CD4-positive, alpha-beta T cell (primary cell): ENCODE measurements at regions not wholly inside any gene's neighbourhood (a gene's known extent, or its start where the extent isn't known, plus 50 kb on each side); places are given as distances from the start of the nearest gene placed in this dataset.

Source experiments
- ATAC-seq: fragments of 200-7000 bp; cut with Tn5 transposase; one replicate; pipeline ENCODE4 v1.10.0; 2022; ENCODE audit warnings: mild to moderate bottlenecking; ENCODE audit not compliant: poor library complexity
- CTCF ChIA-PET: fragments of 350-600 bp; sonication (Branson Sonifier 250); formaldehyde crosslinking; loops from one replicate; lab custom pipeline; 2021; ENCODE audit warnings: antibody characterized with exemption, inconsistent platforms; lab: Charles Lee
- POLR2A ChIA-PET: fragments of 350-600 bp; sonication (Branson Sonifier 250); formaldehyde crosslinking; loops from one replicate; lab custom pipeline; 2021; ENCODE audit warnings: antibody characterized with exemption, inconsistent platforms; lab: Charles Lee
- DNase-seq, 14 experiments: peaks; one replicate each; pipeline ENCODE4 v3.0.0-alpha.2; 2013 to 2020; ENCODE audit warnings: mixed read lengths in 2 of 14
- H3K27ac ChIP-seq, 2 donors: one replicate each; pipeline versions ENCODE4 v1.5.1 to v1.7.0; 2013; ENCODE audit warnings: low read length in 2 of 2, low read depth in 1 of 2, mild to moderate bottlenecking in 1 of 2
- H3K27me3 ChIP-seq, 2 experiments: 1 replicate in 1 of 2; 2 replicates in 1 of 2; pipeline versions ENCODE4 v1.6.1 to v1.7.0; 2013; ENCODE audit warnings: low read length in 2 of 2, control low read depth in 1 of 2, mild to moderate bottlenecking in 1 of 2, moderate library complexity in 1 of 2; ENCODE audit not compliant: insufficient read depth in 2 of 2, control insufficient read depth in 1 of 2
- H3K36me3 ChIP-seq: one replicate; pipeline ENCODE4 v1.6.1; 2013; ENCODE audit warnings: low read length, control low read depth; ENCODE audit not compliant: insufficient read depth
- H3K4me1 ChIP-seq: one replicate; pipeline ENCODE4 v1.6.1; 2013; ENCODE audit warnings: low read length, control low read depth; ENCODE audit not compliant: insufficient read depth
- H3K4me3 ChIP-seq: one replicate; pipeline ENCODE4 v1.5.1; 2013; ENCODE audit warnings: mild to moderate bottlenecking, low read length, moderate library complexity
- H3K9me3 ChIP-seq, 2 experiments: 1 replicate in 1 of 2; 2 replicates in 1 of 2; pipeline versions ENCODE4 v1.6.1 to v1.7.0; 2013; ENCODE audit warnings: low read length in 2 of 2, mild to moderate bottlenecking in 2 of 2, control low read depth in 1 of 2, moderate library complexity in 1 of 2; ENCODE audit not compliant: control insufficient read depth in 1 of 2, insufficient read depth in 1 of 2
- H3K27ac Mint-ChIP-seq: one replicate; pipeline ENCODE4 v1.8.0; 2020; ENCODE audit warnings: mixed read lengths
- H3K27me3 Mint-ChIP-seq: one replicate; pipeline ENCODE4 v1.8.0; 2021; ENCODE audit warnings: mixed read lengths
- H3K36me3 Mint-ChIP-seq: one replicate; pipeline ENCODE4 v1.8.0; 2021; ENCODE audit warnings: low read depth, mixed read lengths
- H3K4me1 Mint-ChIP-seq: one replicate; pipeline ENCODE4 v1.8.0; 2021; ENCODE audit warnings: low read depth, mixed read lengths
- H3K4me3 Mint-ChIP-seq: one replicate; pipeline ENCODE4 v1.8.0; 2020; ENCODE audit warnings: mild to moderate bottlenecking, mixed read lengths
- H3K9me3 Mint-ChIP-seq: one replicate; pipeline ENCODE4 v1.8.0; 2020; ENCODE audit warnings: mixed read lengths
- CTCF ChIP-seq: fragments of 200-600 bp; IDR thresholded peaks from one replicate; pipeline ENCODE4 v1.8.0; 2022; ENCODE audit warnings: antibody characterized with exemption, mild to moderate bottlenecking
- intact Hi-C, 2 experiments: fragments of 100-400 bp; cut with DNase I in 1 of 2; cut with micrococcal nuclease in 1 of 2; formaldehyde crosslinking; loops; one replicate each; pipeline versions ENCODE4 v1.15.1 to v1.9.0; 2023 to 2025; cut with DNase I, micrococcal nuclease

DNA sequence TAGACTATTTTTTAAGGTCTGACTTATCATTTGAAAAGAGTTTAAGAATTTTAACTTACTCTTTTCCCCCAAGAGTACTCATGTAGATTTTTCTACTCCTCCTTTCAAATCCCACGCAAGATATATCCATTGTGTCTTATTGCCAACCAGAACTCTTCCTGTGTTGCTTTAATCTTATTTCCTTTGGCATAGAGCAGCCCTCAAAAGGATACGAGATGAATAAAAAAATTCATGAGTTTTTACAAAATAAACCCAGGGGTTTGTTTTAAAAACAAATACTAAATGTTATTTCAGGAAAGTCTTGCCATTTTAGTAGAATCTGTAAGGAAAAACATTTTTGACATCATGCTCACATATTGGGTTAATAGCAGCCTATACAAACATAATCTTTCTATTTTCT lies 543.2 kb upstream of the CXADR start:
- H3K4me1 ChIP-seq = no peaks in the 10 kb centered on the region
- Mint-ChIP-seq H3K4me1 (no peaks in the 10 kb centered on the region), H3K36me3 (no peaks in the 10 kb centered on the region), H3K4me3 (no peak overlapping the region), H3K27me3 (no peaks in the 10 kb centered on the region), H3K9me3 (peaks cover 13% of the 10 kb centered on the region), H3K27ac (no peak overlapping the region)
- no peak for TF ChIP-seq CTCF
- H3K27ac ChIP-seq = no peak overlapping the region
- ATAC-seq (no peak), DNase-seq (no peak)
- H3K36me3 ChIP-seq = no peaks in the 10 kb centered on the region
- intact Hi-C loops = no loop called here
- no peaks in the 10 kb centered on the region for H3K9me3 ChIP-seq
- no peak overlapping the region for H3K4me3 ChIP-seq
- ChIA-PET POLR2A (no interaction called here), CTCF (no interaction called here)
- H3K27me3 ChIP-seq = no peaks in the 10 kb centered on the region

DNA sequence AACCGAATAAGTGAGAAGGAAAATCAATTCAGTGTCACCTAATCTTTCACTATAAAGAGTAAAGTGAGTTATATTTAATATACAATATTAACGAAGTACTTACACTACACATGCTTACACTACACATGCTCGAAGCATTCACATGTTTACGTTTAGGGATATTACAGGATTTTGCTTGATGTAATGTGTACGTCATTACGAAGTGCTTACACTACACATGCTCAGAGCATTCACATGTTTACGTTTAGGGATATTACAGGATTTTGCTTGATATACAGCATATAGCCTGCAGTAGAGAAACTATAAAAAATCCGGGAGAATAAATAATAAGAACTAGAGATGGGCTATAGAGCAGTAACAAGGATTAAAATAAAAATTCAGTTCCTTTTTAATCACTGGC lies 538.8 kb upstream of the CXADR start:
- H3K27ac ChIP-seq = no peak overlapping the region
- CTCF ChIA-PET = no interaction called here

DNA sequence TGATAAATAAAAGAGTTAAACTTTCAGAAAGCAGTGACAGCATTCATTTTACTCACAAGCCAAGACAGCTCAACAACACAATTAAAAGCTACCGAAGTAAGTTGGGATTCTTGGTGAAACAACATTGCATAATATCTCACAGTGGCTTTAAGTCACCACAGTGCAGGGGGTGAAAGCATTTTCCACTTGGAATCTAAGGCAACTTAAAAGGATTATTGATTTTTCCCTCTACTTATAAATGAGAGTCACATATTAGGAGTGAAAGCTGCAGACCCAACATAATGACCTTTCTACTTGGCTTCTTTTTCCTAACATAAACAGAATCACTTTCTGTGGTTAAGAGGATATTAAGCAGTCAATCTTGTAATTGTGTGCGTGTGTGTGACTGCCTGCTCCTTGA lies 536.6 kb upstream of the CXADR start:
- intact Hi-C loops = no loop called here
- Mint-ChIP-seq H3K36me3 (no peaks in the 10 kb centered on the region), H3K4me3 (no peak overlapping the region), H3K27me3 (no peaks in the 10 kb centered on the region), H3K4me1 (no peaks in the 10 kb centered on the region), H3K9me3 (peaks cover 2% of the 10 kb centered on the region), H3K27ac (no peak overlapping the region)
- H3K36me3 ChIP-seq = no peaks in the 10 kb centered on the region
- H3K4me1 ChIP-seq = no peaks in the 10 kb centered on the region
- H3K27me3 ChIP-seq = no peaks in the 10 kb centered on the region
- ChIA-PET POLR2A (no interaction called here), CTCF (no interaction called here)
- no peak for ATAC-seq
- no peak for TF ChIP-seq CTCF
- DNase-seq = no peak
- H3K27ac ChIP-seq = no peak overlapping the region
- H3K9me3 ChIP-seq = peaks cover 0 to 3% of the 10 kb centered on the region in 2 experiments
- H3K4me3 ChIP-seq = no peak overlapping the region

More for the DNA sequence above, 538.8 kb upstream of the CXADR start:
- Histone ChIP-seq H3K9me3 (peaks cover 0 to 3% of the 10 kb centered on the region in 2 experiments), H3K36me3 (no peaks in the 10 kb centered on the region), H3K27me3 (no peaks in the 10 kb centered on the region), H3K4me1 (no peaks in the 10 kb centered on the region), H3K4me3 (no peak overlapping the region)
- Mint-ChIP-seq H3K9me3 (peaks cover 4% of the 10 kb centered on the region), H3K27me3 (no peaks in the 10 kb centered on the region), H3K27ac (no peak overlapping the region), H3K4me1 (no peaks in the 10 kb centered on the region), H3K4me3 (no peak overlapping the region), H3K36me3 (no peaks in the 10 kb centered on the region)
- POLR2A ChIA-PET = no interaction called here
- ATAC-seq = no peak
- TF ChIP-seq CTCF = no peak
- DNase-seq = no peak
- intact Hi-C loops = no loop called here
